ENCODE measurements at regions not wholly inside any gene's neighbourhood (a gene's known extent, or its start where the extent isn't known, plus 50 kb on each side); places are given as distances from the start of the nearest gene placed in this dataset.

DNA sequence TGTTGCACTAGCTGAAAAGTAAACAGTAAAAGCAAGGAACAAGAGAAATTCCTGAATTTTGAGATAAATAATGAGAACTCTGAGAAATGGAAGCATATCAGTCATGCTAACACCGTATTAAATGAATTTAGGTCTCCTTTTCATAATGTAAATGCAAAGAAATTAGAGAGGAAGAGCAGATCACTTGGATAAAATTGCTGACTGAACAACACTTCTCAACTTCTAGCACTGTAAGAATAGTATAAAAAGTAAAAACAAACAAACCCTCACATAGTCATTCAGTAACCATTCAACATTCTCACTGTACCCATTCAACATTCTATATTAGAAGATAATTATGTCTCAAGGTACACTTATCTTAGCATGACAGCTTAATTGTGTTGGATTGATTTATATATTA lies 217.3 kb upstream of the LRFN5 start:
- DNase-seq (ENCODE audit: low read depth), result no peak
- H3K4me3 ChIP-seq (ENCODE audit: low read length), result no peak overlapping the region
- TF ChIP-seq, protein P1, sequence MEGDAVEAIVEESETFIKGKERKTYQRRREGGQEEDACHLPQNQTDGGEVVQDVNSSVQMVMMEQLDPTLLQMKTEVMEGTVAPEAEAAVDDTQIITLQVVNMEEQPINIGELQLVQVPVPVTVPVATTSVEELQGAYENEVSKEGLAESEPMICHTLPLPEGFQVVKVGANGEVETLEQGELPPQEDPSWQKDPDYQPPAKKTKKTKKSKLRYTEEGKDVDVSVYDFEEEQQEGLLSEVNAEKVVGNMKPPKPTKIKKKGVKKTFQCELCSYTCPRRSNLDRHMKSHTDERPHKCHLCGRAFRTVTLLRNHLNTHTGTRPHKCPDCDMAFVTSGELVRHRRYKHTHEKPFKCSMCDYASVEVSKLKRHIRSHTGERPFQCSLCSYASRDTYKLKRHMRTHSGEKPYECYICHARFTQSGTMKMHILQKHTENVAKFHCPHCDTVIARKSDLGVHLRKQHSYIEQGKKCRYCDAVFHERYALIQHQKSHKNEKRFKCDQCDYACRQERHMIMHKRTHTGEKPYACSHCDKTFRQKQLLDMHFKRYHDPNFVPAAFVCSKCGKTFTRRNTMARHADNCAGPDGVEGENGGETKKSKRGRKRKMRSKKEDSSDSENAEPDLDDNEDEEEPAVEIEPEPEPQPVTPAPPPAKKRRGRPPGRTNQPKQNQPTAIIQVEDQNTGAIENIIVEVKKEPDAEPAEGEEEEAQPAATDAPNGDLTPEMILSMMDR (conservative IDR thresholded peaks at IDR 0.05; ENCODE audit: low read depth, low read length), result no peak

DNA sequence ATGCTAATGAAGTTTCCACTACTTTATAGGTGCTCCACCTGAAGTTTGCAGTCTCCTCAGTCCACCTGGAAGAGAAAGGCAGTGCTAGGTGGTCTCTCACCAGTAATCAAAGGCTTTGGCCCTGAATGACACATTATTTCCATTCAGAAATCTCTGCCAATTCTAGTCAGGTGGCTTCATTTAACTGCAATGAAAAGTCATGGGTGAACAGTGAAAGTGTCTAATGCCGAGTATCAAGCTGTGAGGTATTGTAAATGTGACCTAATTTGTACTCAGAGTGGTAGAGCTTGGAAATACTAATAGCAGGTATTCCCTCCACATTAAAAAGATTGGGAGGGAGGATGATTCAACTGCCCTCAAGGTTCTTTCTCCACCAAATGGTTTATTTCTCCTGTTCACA lies 220.9 kb upstream of the LRFN5 start:
- no peak overlapping the region for H3K4me3 ChIP-seq (ENCODE audit: low read length)
- TF ChIP-seq, protein P1 (conservative IDR thresholded peaks at IDR 0.05; ENCODE audit: low read depth, low read length), result no peak
- no peak for DNase-seq (ENCODE audit: low read depth)

DNA sequence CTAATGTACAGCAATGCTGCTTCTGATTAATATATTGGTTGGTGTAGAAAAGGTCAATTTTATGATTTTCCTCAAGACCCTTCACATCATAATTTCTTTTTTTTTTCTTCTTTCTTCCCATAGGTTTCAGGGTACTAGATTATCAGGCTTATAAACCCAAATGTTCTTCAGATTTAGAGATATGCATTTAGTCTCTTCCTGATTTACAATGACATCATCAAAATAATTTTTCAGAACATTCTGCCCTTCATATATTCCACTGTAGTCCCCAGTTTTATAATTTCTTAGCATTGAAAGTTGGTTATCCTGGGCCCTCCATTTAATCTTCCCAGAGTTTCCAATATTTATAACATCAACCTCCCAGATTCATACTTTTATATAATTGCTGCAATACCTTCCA lies 226.7 kb upstream of the LRFN5 start:
- TF ChIP-seq, protein P1 (conservative IDR thresholded peaks at IDR 0.05; ENCODE audit: low read depth, low read length), result no peak
- H3K4me3 ChIP-seq (ENCODE audit: low read length), result no peak overlapping the region
- DNase-seq (ENCODE audit: low read depth), result no peak

DNA sequence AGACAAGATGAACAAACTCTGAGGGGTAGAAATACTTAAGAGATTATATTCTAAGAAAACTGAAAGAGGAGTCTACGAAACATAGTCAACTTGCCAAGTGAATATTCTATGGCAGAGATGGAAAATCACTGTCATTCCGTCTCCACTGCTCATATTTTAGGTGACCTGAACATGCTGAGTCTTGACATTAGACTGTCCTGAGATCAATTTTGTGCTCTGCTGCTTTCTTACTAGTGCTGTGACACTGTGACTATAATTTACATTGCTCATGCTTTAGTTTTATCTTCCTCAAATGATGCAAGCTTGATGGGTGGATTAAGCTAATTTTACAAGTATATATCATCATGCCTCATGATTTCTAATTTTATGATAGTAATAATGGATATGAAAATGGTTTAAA lies 228.2 kb upstream of the LRFN5 start:
- DNase-seq (ENCODE audit: low read depth), result no peak
- no peak overlapping the region for H3K4me3 ChIP-seq (ENCODE audit: low read length)

DNA sequence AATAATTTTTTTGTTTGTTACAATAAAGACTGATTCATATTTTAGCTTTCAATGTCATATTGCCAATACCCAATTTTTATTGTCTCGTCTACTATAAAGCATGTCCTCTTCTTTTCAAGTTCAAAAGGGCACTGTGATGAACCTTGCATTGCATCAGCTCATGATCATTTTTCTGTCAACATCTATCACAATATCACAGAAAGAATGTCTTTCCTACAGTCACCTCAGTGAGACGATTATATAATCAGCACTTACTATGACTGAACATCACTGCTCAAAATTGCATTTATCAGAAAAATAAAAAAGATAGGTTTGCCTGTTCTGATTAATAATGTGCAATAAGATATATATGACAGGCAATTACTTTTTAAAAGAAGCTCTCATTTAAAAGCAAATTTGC lies 228.7 kb upstream of the LRFN5 start:
- no peak overlapping the region for H3K4me3 ChIP-seq (ENCODE audit: low read length)
- TF ChIP-seq, protein P1 (conservative IDR thresholded peaks at IDR 0.05; ENCODE audit: low read depth, low read length), result no peak
- no peak for DNase-seq (ENCODE audit: low read depth)

More for the DNA sequence above, 228.2 kb upstream of the LRFN5 start:
- TF ChIP-seq, protein P1 (conservative IDR thresholded peaks at IDR 0.05; ENCODE audit: low read depth, low read length), result no peak

DNA sequence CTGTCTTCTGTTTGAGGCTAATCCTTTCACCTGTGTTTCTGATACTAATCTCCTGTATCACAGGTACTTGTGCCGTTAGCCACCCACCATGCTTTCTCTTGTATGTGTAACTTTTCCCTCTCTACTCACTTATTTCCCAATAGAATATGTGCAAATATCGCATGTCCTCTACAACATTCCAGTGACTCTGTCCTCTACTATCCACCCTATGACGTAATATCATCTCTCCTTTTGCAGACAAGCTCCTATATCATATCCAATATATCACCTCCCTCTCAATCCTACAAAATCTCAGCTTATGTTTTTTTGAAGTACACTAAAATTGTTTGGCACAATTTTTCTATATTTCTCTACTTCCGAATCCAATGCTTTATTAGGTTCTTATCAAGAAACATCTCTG lies 232.6 kb upstream of the LRFN5 start:
- TF ChIP-seq, protein P1 (conservative IDR thresholded peaks at IDR 0.05; ENCODE audit: low read depth, low read length), result no peak
- no peak for DNase-seq (ENCODE audit: low read depth)
- H3K4me3 ChIP-seq (ENCODE audit: low read length), result no peak overlapping the region

DNA sequence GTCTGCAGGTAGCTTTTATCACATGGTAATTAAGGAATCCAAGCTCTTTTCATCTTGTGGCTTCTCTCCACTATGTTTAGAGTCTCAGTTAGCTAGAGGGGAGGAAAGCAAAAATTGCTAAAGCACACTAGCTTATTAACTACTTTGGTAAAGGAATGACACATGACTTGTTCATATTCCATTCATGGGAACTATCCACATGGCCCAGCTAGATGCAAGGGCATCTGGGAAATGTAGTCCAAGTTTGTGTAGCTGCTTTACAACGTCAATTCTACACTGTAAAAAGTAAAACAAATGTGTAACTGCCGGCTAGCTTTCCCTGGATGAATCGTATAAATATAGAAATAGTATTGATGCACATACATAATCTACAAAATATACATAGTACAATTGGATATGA lies 244.5 kb upstream of the LRFN5 start:
- TF ChIP-seq, protein P1 (conservative IDR thresholded peaks at IDR 0.05; ENCODE audit: low read depth, low read length), result no peak
- no peak overlapping the region for H3K4me3 ChIP-seq (ENCODE audit: low read length)
- no peak for DNase-seq (ENCODE audit: low read depth)
